HFF-Myc (cell line): ENCODE measurements at regions not wholly inside any gene's neighbourhood (a gene's known extent, or its start where the extent isn't known, plus 50 kb on each side); places are given as distances from the start of the nearest gene placed in this dataset.
A peak's percentile ranks its signal among the peaks of the same experiment; 100 is the strongest.

Experiments
- DNase-seq: peaks from one replicate; pipeline ENCODE4 v3.0.0-alpha.2; 2011; ENCODE audit warnings: low read depth; ENCODE audit errors: extremely low read depth
- H3K4me3 ChIP-seq: replicated peaks from 2 replicates; pipeline ENCODE4 v1.5.1; 2011; ENCODE audit warnings: low read depth, mild to moderate bottlenecking, control low read depth, low read length
- TF ChIP-seq, protein P1 (sequence below): IDR thresholded peaks from 2 replicates; pipeline ENCODE4 v1.5.1; 2012; ENCODE audit warnings: mild to moderate bottlenecking, low read depth, low read length, control low read depth; ENCODE audit errors: missing control alignments

DNA sequence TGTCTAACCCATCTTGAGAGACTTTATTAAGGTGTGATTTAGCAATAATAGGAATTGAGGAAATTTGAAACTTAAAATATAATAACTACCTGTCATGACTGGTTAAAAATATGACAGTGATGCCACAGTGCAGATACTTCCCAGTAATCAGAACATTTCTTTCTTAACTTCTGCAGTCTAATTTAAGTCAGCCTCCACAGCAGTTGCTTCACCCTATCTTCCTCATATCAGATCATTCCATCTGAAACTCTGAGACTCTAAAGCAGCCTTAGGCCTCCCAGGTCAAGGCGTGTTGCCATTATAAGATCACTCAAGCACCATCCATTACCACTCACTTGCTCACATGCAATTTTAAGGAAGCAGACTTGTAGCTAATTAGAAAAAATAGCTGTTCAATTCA, 302.2 kb downstream of the AASDHPPT start:
- DNase-seq = no peak
- H3K4me3 ChIP-seq = no peak overlapping the region
- TF ChIP-seq, protein P1, sequence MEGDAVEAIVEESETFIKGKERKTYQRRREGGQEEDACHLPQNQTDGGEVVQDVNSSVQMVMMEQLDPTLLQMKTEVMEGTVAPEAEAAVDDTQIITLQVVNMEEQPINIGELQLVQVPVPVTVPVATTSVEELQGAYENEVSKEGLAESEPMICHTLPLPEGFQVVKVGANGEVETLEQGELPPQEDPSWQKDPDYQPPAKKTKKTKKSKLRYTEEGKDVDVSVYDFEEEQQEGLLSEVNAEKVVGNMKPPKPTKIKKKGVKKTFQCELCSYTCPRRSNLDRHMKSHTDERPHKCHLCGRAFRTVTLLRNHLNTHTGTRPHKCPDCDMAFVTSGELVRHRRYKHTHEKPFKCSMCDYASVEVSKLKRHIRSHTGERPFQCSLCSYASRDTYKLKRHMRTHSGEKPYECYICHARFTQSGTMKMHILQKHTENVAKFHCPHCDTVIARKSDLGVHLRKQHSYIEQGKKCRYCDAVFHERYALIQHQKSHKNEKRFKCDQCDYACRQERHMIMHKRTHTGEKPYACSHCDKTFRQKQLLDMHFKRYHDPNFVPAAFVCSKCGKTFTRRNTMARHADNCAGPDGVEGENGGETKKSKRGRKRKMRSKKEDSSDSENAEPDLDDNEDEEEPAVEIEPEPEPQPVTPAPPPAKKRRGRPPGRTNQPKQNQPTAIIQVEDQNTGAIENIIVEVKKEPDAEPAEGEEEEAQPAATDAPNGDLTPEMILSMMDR = no peak

DNA sequence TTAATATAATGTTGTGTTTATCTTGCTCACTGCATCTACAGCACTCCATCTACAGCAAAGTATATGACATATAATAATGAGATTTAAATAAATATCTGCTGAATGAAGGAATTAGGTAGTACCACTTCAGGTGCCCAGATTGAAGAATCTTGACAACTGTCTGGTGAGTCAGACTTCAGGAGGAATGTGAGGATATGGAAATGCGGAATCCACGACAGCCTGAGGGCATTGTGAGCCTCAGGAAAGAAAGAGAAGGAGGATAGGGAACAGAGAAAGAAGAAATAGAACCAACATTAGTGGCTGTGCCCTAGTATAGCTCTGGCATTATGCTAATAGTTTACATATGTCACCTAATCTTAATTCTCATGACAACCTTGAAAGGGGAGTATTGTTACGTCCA, 304.4 kb downstream of the AASDHPPT start:
- DNase-seq = no peak
- no peak overlapping the region for H3K4me3 ChIP-seq
- TF ChIP-seq, protein P1 = no peak

DNA sequence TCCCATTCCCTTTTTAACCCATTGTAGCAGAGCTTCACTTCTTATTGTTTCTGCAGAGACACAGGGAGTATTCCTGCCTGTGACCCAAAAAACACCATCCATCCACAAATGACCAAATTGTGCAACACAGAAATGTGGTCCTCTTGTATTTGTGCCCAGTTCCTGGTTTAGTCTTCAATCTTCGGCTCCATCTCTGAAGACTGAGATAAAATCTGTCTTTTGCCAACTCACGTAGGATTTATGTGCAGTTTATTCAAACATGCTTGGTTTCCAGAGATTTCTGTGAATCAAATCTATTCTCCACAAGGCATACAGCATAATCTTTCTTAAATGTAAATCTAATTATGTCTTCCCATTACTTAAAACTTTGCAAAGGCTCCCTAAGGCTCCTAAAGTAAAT, 307.0 kb downstream of the AASDHPPT start:
- DNase-seq = no peak
- TF ChIP-seq, protein P1 = no peak
- H3K4me3 ChIP-seq = no peak overlapping the region

DNA sequence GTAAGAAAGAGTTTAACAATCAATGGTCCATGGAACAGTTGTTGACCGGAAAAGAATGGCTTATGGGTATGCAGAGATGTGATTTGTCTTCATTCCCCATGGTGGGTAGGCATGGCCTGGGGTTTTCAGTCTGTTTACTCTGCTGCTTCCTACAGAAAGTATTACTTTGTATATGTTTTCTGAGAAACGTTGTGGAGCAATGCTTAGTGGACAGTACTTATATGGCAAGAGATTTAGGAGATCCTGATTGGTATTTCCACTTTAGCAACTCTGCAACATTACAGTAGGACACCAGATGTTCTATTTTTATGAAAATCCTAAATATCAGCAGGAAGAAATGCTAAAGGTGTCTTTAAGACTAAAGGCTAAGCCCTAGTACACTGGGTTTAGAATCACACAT, 309.1 kb downstream of the AASDHPPT start:
- no peak overlapping the region for H3K4me3 ChIP-seq
- TF ChIP-seq, protein P1 = no peak
- DNase-seq = no peak

DNA sequence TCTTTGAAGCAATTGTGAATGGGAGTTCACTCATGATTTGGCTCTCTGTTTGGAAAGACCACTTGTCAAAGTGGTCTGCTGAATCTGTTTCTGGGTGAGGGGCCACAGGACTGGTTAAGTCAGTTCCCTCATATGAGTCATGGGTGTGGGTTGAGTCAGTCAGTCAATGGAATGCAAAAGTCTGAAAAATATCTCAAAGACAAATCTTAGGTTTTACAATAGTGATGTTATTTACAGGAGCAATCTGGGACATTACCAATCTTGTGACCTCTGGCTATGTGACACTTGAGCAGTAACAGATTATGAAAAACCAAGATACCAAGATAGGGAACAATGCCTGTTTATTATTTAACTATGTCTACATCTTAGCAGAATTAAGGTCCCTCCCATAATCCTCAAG, 311.6 kb downstream of the AASDHPPT start:
- no peak overlapping the region for H3K4me3 ChIP-seq
- no peak for DNase-seq
- TF ChIP-seq, protein P1 = no peak

DNA sequence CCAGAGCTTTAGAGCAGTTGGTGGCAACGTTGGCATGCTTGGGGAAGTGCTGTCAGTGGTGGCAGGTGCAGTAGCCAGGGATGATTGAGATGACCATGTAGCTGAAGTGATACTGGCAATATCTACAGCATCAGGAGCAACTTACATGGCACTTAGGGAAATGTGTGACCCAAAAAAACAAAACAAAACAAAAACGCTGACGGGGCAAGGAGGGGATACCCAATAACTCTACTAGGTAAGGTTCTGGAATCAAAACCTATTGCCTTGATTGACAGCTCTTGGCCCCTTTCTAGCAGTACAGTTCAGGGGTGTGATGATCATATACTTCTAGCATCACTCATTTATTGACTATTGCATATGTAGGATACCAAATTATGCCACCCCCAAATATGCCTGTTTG, 312.6 kb downstream of the AASDHPPT start:
- DNase-seq = no peak
- no peak overlapping the region for H3K4me3 ChIP-seq
- TF ChIP-seq, protein P1 = no peak

DNA sequence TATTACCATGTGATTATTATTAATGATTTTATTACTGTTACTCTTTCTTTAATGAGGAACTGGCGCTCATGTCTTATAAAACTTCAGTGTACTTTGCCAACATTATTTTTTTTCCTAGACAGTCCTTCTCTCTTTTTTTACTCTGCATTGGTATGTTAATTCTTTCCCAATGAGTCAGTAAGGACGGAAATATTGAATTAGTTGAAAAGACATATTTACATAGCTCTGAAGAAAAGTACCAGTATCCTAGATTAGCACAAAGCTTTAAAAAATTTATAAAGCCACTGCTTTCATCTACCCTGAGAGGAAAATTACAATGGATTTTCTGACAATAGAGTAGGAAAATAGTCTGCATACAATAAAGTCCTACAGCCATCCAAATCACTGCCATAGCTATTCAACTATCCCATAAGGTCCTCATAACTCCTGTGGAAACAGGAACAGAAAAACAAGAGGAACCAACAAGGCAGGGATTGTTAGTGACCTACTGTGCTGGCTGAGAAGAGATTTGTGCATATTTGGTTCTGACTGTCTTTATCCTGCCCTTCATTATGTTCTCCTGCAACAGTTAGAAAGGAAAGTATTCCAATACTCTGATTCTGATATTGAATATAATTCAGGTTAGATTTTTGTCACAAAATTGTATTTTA, 314.4 kb downstream of the AASDHPPT start:
- no peak overlapping the region for H3K4me3 ChIP-seq
- peak; percentile 47 for DNase-seq
- TF ChIP-seq, protein P1 = no peak
